HCT116 (cell line): ENCODE measurements at regions not wholly inside any gene's neighbourhood (a gene's known extent, or its start where the extent isn't known, plus 50 kb on each side); places are given as distances from the start of the nearest gene placed in this dataset.

Experiments
- ATAC-seq: fragments of 200-7000 bp; cut with Tn5 transposase; 2 replicates; pipeline ENCODE4 v1.9.1; 2020; ENCODE audit warnings: mild to moderate bottlenecking, moderate library complexity
- BruUV-seq: library from RNA; stranded (reverse); fragments of 400-500 nt; replicated peaks from 2 replicates; lab custom pipeline; 2021; lab: Mats Ljungman, UMichigan
- CTCF ChIA-PET: fragments of 300-600 bp; sonication (Branson Sonifier 250); formaldehyde crosslinking; loops from one replicate; lab custom pipeline; 2021; ENCODE audit warnings: antibody characterized with exemption; lab: Charles Lee
- POLR2A ChIA-PET: fragments of 300-600, 350-600 bp; sonication (Branson Sonifier 250); formaldehyde crosslinking; loops from one replicate; lab custom pipeline; 2021; ENCODE audit warnings: antibody characterized with exemption; lab: Charles Lee
- RAD21 ChIA-PET, 2 experiments: fragments of 300-600 bp; sonication (Branson Sonifier 250); formaldehyde crosslinking; loops; one replicate each; lab custom pipeline; 2023; ENCODE audit warnings: low total read pairs in 2 of 2; ENCODE audit not compliant: uncharacterized antibody in 2 of 2, unreplicated experiment in 2 of 2, low non-redundant PET in 1 of 2; lab: Charles Lee
- DNase-seq: peaks from one replicate; pipeline ENCODE4 v3.0.0-alpha.2; 2010; ENCODE audit warnings: low read depth, low spot score
- H2AFZ ChIP-seq: fragments of 200-600 bp; shearing (Covaris generic), sonication (generic); 2 replicates; pipeline ENCODE4 v1.6.1; 2017; ENCODE audit warnings: low read depth, mixed run types, mixed read lengths, antibody characterized with exemption, low read length; ENCODE audit not compliant: poor library complexity, severe bottlenecking
- H3K27ac ChIP-seq: 2 replicates; pipeline ENCODE4 v1.5.1; 2012; ENCODE audit warnings: low read depth, low read length
- H3K27me3 ChIP-seq: fragments of 200-600 bp; sonication (generic); 2 replicates; pipeline ENCODE4 v1.6.1; 2016; ENCODE audit warnings: mixed run types, low read length, mixed read lengths; ENCODE audit not compliant: insufficient read depth
- H3K36me3 ChIP-seq, 2 experiments: fragments of 200-500 bp in 1 of 2; fragments of 200-600 bp in 1 of 2; sonication (Bioruptor generic) in 1 of 2; sonication (generic) in 1 of 2; 2 replicates each; pipeline versions ENCODE4 v1.5.1 to v1.6.1; 2014 to 2016; ENCODE audit warnings: low read length in 2 of 2, inconsistent platforms in 1 of 2, mixed read lengths in 1 of 2, mixed run types in 1 of 2; ENCODE audit not compliant: insufficient read depth in 2 of 2, control insufficient read depth in 1 of 2
- H3K4me1 ChIP-seq, 2 experiments: fragments of 200-600 bp in 1 of 2; sonication (generic) in 1 of 2; 2 replicates each; pipeline versions ENCODE4 v1.5.1 to v1.6.1; 2012 to 2017; ENCODE audit warnings: low read length in 2 of 2, inconsistent platforms in 1 of 2, mild to moderate bottlenecking in 1 of 2, mixed read lengths in 1 of 2, mixed run types in 1 of 2, moderate library complexity in 1 of 2; ENCODE audit not compliant: insufficient read depth in 2 of 2, control insufficient read depth in 1 of 2
- H3K4me2 ChIP-seq: fragments of 200-600 bp; sonication (generic); 2 replicates; pipeline ENCODE4 v1.6.1; 2017; ENCODE audit warnings: mixed run types, low read length, mixed read lengths
- H3K4me3 ChIP-seq, 2 experiments: fragments of 200-600 bp in 1 of 2; sonication (generic) in 1 of 2; replicated peaks in 1 of 2; 2 replicates each; pipeline ENCODE4 v1.5.1; 2011 to 2016; ENCODE audit warnings: low read length in 2 of 2, control low read depth in 1 of 2, low read depth in 1 of 2, mild to moderate bottlenecking in 1 of 2, mixed read lengths in 1 of 2, mixed run types in 1 of 2
- H3K79me2 ChIP-seq: fragments of 200-600 bp; sonication (generic); 2 replicates; pipeline ENCODE4 v1.6.1; 2017; ENCODE audit warnings: mild to moderate bottlenecking, mixed run types, low read length, moderate library complexity, mixed read lengths; ENCODE audit not compliant: insufficient read depth
- H3K9ac ChIP-seq: fragments of 200-600 bp; sonication (generic); 2 replicates; pipeline ENCODE4 v1.6.1; 2016; ENCODE audit warnings: low read length, mixed read lengths
- H3K9me2 ChIP-seq: fragments of 200-600 bp; sonication (generic), shearing (Covaris generic); 2 replicates; pipeline ENCODE4 v1.6.1; 2017; ENCODE audit warnings: mixed run types, mild to moderate bottlenecking, moderate library complexity; ENCODE audit not compliant: insufficient read depth
- H3K9me3 ChIP-seq, 2 experiments: fragments of 200-500 bp in 1 of 2; fragments of 200-600 bp in 1 of 2; sonication (Bioruptor generic) in 1 of 2; sonication (generic) in 1 of 2; 2 replicates each; pipeline ENCODE4 v1.6.1; 2014 to 2017; ENCODE audit warnings: low read length in 2 of 2, mixed read lengths in 2 of 2, inconsistent platforms in 1 of 2, low read depth in 1 of 2, mild to moderate bottlenecking in 1 of 2, mixed run types in 1 of 2, moderate library complexity in 1 of 2; ENCODE audit not compliant: control insufficient read depth in 1 of 2, insufficient read depth in 1 of 2
- H4K20me1 ChIP-seq: fragments of 200-600 bp; sonication (generic), shearing (Covaris generic); 2 replicates; pipeline ENCODE4 v1.6.1; 2017; ENCODE audit warnings: mixed run types, mild to moderate bottlenecking, moderate library complexity; ENCODE audit not compliant: insufficient read depth
- ATF3 ChIP-seq: IDR thresholded peaks from 2 replicates; pipeline ENCODE4 v1.6.1; 2012
- CBX3 ChIP-seq: IDR thresholded peaks from 2 replicates; pipeline ENCODE4 v1.6.1; 2012; ENCODE audit warnings: low read depth
- CEBPB ChIP-seq: IDR thresholded peaks from 2 replicates; pipeline ENCODE4 v1.6.1; 2012; ENCODE audit warnings: low read depth
- EGR1 ChIP-seq: IDR thresholded peaks from 2 replicates; pipeline ENCODE4 v1.6.1; 2012; ENCODE audit warnings: low read depth
- ELF1 ChIP-seq: IDR thresholded peaks from 2 replicates; pipeline ENCODE4 v1.6.1; 2012; ENCODE audit warnings: low read depth, borderline replicate concordance
- EZH2phosphoT487 ChIP-seq: fragments of 200-600 bp; IDR thresholded peaks from 2 replicates; pipeline ENCODE4 v1.6.1; 2018; ENCODE audit warnings: antibody characterized with exemption, borderline replicate concordance
- FOSL1 ChIP-seq: IDR thresholded peaks from 2 replicates; pipeline ENCODE4 v1.6.1; 2012; ENCODE audit warnings: low read depth
- JUND ChIP-seq: IDR thresholded peaks from 2 replicates; pipeline ENCODE4 v1.6.1; 2012
- POLR2A ChIP-seq: IDR thresholded peaks from 2 replicates; pipeline ENCODE4 v1.7.0; 2011; ENCODE audit warnings: borderline replicate concordance; ENCODE audit not compliant: insufficient read depth, insufficient read length; ENCODE audit errors: extremely low read depth
- POLR2AphosphoS5 ChIP-seq: IDR thresholded peaks from 2 replicates; pipeline ENCODE4 v1.6.1; 2011; ENCODE audit warnings: mild to moderate bottlenecking, low read depth, low read length, moderate library complexity
- REST ChIP-seq: IDR thresholded peaks from 2 replicates; pipeline ENCODE4 v1.6.1; 2012; ENCODE audit warnings: low read depth
- SP1 ChIP-seq: IDR thresholded peaks from 2 replicates; pipeline ENCODE4 v1.6.1; 2012; ENCODE audit warnings: low read depth
- SRF ChIP-seq: IDR thresholded peaks from 2 replicates; pipeline ENCODE4 v1.6.1; 2012; ENCODE audit warnings: low read depth
- ZBTB33 ChIP-seq: IDR thresholded peaks from 2 replicates; pipeline ENCODE4 v1.6.1; 2011; ENCODE audit warnings: mild to moderate bottlenecking, low read length, moderate library complexity; ENCODE audit not compliant: insufficient replicate concordance; ENCODE audit errors: extremely low read depth
- ZFX ChIP-seq: fragments of 450-650 bp; IDR thresholded peaks from 2 replicates; pipeline ENCODE4 v1.6.1; 2017
- ZNF274 ChIP-seq: fragments of 200-500 bp; sonication (Bioruptor generic); IDR thresholded peaks from 2 replicates; pipeline ENCODE4 v1.6.1; 2014; ENCODE audit warnings: mild to moderate bottlenecking, low read depth, low read length, inconsistent platforms
- intact Hi-C: fragments of 100-400 bp; cut with micrococcal nuclease; formaldehyde crosslinking; loops from 2 replicates; pipeline ENCODE4 v1.10.0; 2022

- Histone ChIP-seq H3K4me2 (no peak overlapping the region), H3K4me1 (no peaks in the 10 kb centered on the region), H3K9me2 (no peaks in the 10 kb centered on the region), H3K9me3 (no peaks in the 10 kb centered on the region), H3K36me3 (no peaks in the 10 kb centered on the region), H3K27me3 (no peaks in the 10 kb centered on the region), H3K79me2 (no peaks in the 10 kb centered on the region), H3K4me3 (no peak overlapping the region), H4K20me1 (no peaks in the 10 kb centered on the region), H2AFZ (no peak overlapping the region), H3K9ac (no peak overlapping the region), H3K27ac (no peak overlapping the region)
- DNase-seq (no peak), ATAC-seq (no peak)
- BruUV-seq = no TSS peak
- CTCF ChIA-PET = no interaction called here
- POLR2A ChIA-PET = no interaction called here
- no peak for TF ChIP-seq JUND
- no peak for TF ChIP-seq EGR1
- TF ChIP-seq ZBTB33 = no peak
- no peak for TF ChIP-seq ELF1
- no peak for TF ChIP-seq EZH2phosphoT487
- TF ChIP-seq FOSL1 = no peak
- TF ChIP-seq ZNF274 = no peak
- intact Hi-C loops = no loop called here
- RAD21 ChIA-PET = no interaction called here
These were observed 62.3 kb upstream of the HMHB1 start for GRCh38 chr5:143749581-143750205.

GRCh38 chr5:143748516-143748915 is 63.4 kb upstream of the HMHB1 start:
- ChIA-PET CTCF (no interaction called here), RAD21 (interaction anchor here in 1 of 2 experiments (0.5 kb wide), 1 partner anchor 29 kb away, joined by 3 read pairs; no protein-coding TSS in a partner anchor), POLR2A (no interaction called here)
- ATAC-seq (no peak), DNase-seq (no peak)
- Histone ChIP-seq H3K9me3 (no peaks in the 10 kb centered on the region), H3K9me2 (no peaks in the 10 kb centered on the region), H3K4me2 (no peak overlapping the region), H3K27ac (no peak overlapping the region), H3K79me2 (no peaks in the 10 kb centered on the region), H4K20me1 (no peaks in the 10 kb centered on the region), H3K9ac (no peak overlapping the region), H3K4me3 (no peak overlapping the region), H2AFZ (no peak overlapping the region), H3K36me3 (no peaks in the 10 kb centered on the region), H3K4me1 (no peaks in the 10 kb centered on the region), H3K27me3 (no peaks in the 10 kb centered on the region)
- intact Hi-C loops = no loop called here
- BruUV-seq = no TSS peak
- no peak for TF ChIP-seq CBX3
- TF ChIP-seq SP1 = no peak
- no peak for TF ChIP-seq POLR2AphosphoS5
- TF ChIP-seq SRF = no peak
- TF ChIP-seq EZH2phosphoT487 = no peak
- no peak for TF ChIP-seq REST
- TF ChIP-seq POLR2A = no peak
- no peak for TF ChIP-seq FOSL1
- TF ChIP-seq ZFX = no peak
- no peak for TF ChIP-seq ZNF274
- no peak for TF ChIP-seq CEBPB
- no peak for TF ChIP-seq ATF3
